GM21526 (cell line): ENCODE measurements at regions not wholly inside any gene's neighbourhood (a gene's known extent, or its start where the extent isn't known, plus 50 kb on each side); places are given as distances from the start of the nearest gene placed in this dataset.
"Not testable (repeated sequence)": the region's sequence is repeated elsewhere in the genome, so short reads cannot be mapped to it uniquely, and the experiment has no call there.

Experiments
- ATAC-seq: cut with Tn5 transposase; IDR thresholded peaks from one replicate; pipeline ENCODE4 v1.9.1; 2021; ENCODE audit warnings: moderate library complexity; ENCODE audit not compliant: unreplicated experiment, low FRiP score

GRCh38 chr2:81481994-81482368 lies 1177.4 kb upstream of the LRRTM1 start:
- no peak for ATAC-seq

- no peak for ATAC-seq
Measured at GRCh38 chr2:81481242-81481993, 1176.9 kb upstream of the LRRTM1 start.

DNA sequence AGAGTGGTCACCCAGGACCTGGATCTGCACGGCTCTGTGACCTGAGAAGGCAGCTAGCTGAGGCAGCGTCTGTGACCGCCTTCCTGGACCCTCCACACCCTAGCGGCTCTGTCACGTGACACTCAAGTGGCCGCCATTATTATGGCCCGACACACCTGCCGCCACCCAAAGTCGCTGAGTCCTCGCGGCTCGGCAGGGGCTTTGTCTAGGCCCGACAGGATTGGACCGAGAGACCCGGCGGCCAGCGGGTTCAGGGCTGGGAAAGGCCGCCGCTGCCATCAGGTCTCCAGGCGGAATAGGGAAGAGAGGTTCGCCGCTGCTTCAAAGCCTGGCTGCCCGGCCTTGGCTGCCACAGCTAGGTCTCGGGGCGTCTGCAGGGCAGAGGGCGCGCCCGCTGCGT lies 1162.5 kb upstream of the LRRTM1 start:
- ATAC-seq = no peak

DNA sequence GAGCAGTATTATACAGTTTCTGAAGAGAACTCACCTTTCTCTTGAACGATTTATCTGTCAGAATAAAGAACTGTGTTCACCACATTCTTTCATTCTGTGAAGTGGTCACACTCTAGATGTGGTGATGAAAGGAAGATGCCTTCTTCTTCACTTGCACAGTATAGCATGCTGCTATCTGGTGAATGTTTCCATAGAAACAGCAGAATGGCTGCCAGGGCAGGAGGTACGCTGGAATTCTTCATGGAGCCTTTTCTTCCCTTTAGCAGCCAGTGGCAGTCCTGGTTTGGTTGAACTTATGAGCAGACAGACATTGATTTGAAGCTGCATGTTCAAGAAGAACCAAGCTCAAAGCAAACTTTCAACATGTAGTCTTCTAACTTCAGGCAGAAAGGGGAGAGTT lies 1157.9 kb upstream of the LRRTM1 start:
- ATAC-seq = no peak

- ATAC-seq = no peak
Measured at GRCh38 chr2:81445176-81445575, 1140.6 kb upstream of the LRRTM1 start.

GRCh38 chr2:81437456-81438000 lies 1133.0 kb upstream of the LRRTM1 start:
- no peak for ATAC-seq

GRCh38 chr2:81436256-81436655 lies 1131.7 kb upstream of the LRRTM1 start:
- ATAC-seq = no peak

DNA sequence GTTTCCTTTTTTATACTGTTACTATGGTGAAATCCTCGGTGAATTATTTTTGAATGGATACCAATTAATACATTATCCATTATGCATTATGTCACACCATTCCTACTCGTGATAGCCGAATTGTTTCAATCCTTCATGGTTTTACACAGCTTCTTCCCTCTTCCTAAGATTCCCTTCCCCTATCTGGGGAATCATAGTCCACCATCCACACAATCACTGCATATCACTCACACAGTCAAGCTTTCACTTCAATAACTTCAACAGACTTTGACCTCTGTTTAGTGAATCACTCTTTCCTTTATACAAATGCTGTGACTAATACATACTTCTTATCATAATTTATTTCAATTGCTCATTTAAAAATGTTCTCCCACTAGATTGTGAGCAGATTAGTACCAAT lies 1108.1 kb upstream of the LRRTM1 start:
- no peak for ATAC-seq

GRCh38 chr2:81403508-81403907 lies 1099.0 kb upstream of the LRRTM1 start:
- no peak for ATAC-seq

DNA sequence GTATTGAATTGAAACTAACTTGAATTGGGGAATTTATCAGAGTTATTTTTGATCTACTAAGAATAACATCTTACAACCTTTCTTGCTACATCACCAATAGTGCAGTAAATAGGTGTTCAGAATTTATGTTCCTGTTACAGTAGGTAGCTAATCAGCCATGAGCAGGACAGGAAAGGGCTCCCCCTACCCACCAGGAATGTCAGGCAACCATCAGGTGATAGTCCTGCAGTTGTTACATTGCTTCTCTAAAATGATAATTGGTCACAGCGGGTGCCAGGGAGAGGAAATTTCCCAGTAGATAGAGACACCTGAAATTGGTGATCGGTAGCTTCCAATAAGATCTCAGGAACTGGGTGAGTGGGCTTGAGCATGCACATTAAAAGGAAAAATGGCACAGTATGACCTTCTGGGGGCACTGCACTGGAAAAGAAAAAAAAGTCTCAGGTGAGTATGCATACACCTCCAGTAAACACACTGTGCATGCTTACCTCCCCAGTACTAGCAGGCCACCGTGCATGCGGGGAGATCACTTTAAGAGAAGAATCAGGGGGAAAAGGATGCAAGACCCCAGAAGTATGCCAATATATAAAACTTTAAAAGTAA lies 1092.0 kb upstream of the LRRTM1 start:
- ATAC-seq = no peak

DNA sequence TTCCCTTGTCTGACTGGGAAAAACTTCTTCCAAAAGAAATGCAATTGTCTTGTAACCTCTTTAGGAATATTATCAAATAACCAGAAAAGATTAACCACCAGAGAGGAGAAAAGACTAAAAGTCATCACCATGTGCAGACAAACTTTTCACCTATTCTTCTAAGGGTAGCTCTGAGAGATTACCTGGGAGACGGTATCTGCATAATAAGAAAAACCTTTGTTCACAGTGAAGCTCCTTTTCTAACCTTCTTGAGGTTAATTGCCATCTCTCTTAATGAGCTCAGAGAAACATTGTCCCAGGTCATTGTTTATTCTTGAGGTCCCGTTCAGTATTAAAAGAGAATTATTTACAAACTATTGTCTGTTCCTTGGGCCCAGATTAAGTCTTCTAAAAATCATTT lies 1091.2 kb upstream of the LRRTM1 start:
- ATAC-seq = no peak

GRCh38 chr2:81389203-81389602 lies 1084.7 kb upstream of the LRRTM1 start:
- ATAC-seq = no peak

DNA sequence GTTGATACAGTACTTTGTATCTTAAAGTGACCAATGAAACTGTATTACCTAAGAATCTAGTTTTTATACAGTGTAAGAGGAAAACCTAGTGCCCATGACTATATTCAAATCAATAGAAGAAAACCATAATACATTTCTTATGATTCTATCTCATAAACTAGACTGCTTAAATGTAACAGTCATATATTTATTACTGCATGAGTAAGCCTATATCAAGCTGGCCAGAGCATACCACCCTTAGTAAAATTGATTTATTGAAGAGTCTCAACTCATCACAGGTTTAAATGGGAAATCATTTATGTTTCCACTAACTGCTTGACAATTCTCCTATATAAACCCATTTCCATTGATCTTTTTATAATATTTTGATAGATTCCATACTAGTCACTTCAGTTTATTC lies 1059.2 kb upstream of the LRRTM1 start:
- no peak for ATAC-seq

GRCh38 chr2:81362468-81362867 lies 1057.9 kb upstream of the LRRTM1 start:
- not testable (repeated sequence) for ATAC-seq

GRCh38 chr2:81355436-81355835 lies 1050.9 kb upstream of the LRRTM1 start:
- ATAC-seq = no peak

DNA sequence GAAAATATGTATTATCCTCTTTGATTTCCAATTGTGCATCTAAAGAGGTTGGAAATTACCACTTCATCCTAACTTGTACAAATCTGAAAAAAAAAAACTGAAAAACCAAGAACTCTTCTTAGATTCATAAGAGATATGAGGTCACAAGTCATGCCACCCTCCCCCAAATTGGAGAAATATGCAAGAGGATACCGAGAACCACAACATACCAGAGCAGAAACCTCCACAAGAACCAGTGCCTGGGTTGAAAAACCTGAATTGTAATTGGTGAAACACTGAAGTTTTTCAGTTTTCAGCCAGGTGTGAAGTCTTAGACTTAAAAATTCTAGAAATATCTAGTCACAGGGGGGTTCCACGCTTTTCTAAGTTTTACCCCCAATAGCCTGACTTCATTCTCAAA lies 1029.5 kb upstream of the LRRTM1 start:
- no peak for ATAC-seq

GRCh38 chr2:81328968-81329367 lies 1024.4 kb upstream of the LRRTM1 start:
- no peak for ATAC-seq

DNA sequence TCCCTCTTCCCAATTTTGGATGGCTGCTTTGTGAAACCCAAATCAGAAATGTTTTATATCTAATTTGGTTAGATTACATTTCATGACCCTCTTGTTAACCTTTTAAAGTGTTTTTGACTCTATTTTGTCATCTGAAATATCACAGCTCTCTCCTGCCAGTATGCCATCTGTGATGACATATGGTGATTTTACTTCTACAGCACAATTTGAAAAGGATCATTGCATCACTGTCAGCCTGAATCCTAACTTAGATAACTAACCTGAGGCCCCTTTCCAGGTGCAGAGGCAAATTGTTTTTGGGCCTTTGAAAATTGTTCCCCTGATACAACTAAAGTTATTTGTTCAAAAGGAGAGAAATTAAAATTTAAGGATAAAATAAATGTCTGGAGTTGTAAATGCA lies 1023.4 kb upstream of the LRRTM1 start:
- ATAC-seq = no peak

- no peak for ATAC-seq
Measured at GRCh38 chr2:81324046-81324445, 1019.5 kb upstream of the LRRTM1 start.

GRCh38 chr2:81304154-81304830 lies 999.7 kb upstream of the LRRTM1 start:
- no peak for ATAC-seq

GRCh38 chr2:81303321-81303720 lies 998.8 kb upstream of the LRRTM1 start:
- ATAC-seq = no peak

- no peak for ATAC-seq
Measured at GRCh38 chr2:81299841-81300240, 995.3 kb upstream of the LRRTM1 start.
